A172 (cell line): ENCODE measurements at regions not wholly inside any gene's neighbourhood (a gene's known extent, or its start where the extent isn't known, plus 50 kb on each side); places are given as distances from the start of the nearest gene placed in this dataset.

Source experiments
- DNase-seq: peaks from one replicate; pipeline ENCODE4 v3.0.0-alpha.2; 2015; ENCODE audit warnings: low spot score

- DNase-seq: no peak
Observed at GRCh38 chr1:43065616-43066399, 106.3 kb downstream of the EBNA1BP2 start.

GRCh38 chr1:43065191-43065590, 106.5 kb upstream of the SLC2A1 start:
- DNase-seq: no peak

GRCh38 chr1:43063394-43064219, 104.9 kb upstream of the SLC2A1 start:
- DNase-seq: no peak

GRCh38 chr1:43062527-43063095, 103.9 kb upstream of the SLC2A1 start:
- DNase-seq: no peak

GRCh38 chr1:43061757-43062156, 103.1 kb upstream of the SLC2A1 start:
- DNase-seq: no peak

- DNase-seq: no peak
Observed at GRCh38 chr1:43059640-43060574, 101.2 kb upstream of the SLC2A1 start.

- no peak for DNase-seq
Observed at GRCh38 chr1:43058545-43059360, 100.1 kb upstream of the SLC2A1 start.

- DNase-seq: no peak
Observed at GRCh38 chr1:43058056-43058455, 99.4 kb upstream of the SLC2A1 start.

GRCh38 chr1:43057567-43057966, 98.9 kb upstream of the SLC2A1 start:
- no peak for DNase-seq

- no peak for DNase-seq
Observed at GRCh38 chr1:43056981-43057391, 98.3 kb upstream of the SLC2A1 start.

- DNase-seq: no peak
Observed at GRCh38 chr1:43056460-43056859, 97.8 kb upstream of the SLC2A1 start.

- no peak for DNase-seq
Observed at GRCh38 chr1:43054961-43055360, 96.3 kb upstream of the SLC2A1 start.

- DNase-seq: no peak
Observed at GRCh38 chr1:43052786-43053439, 94.2 kb upstream of the SLC2A1 start.

GRCh38 chr1:43052322-43052721, 93.7 kb upstream of the SLC2A1 start:
- no peak for DNase-seq

- peak; percentile 9 for DNase-seq
Observed at GRCh38 chr1:43049481-43049880, 90.8 kb upstream of the SLC2A1 start.

GRCh38 chr1:43048601-43049011, 89.9 kb upstream of the SLC2A1 start:
- peak; percentile 15 for DNase-seq

- no peak for DNase-seq
Observed at GRCh38 chr1:43047135-43047534, 88.5 kb upstream of the SLC2A1 start.

- DNase-seq: no peak
Observed at GRCh38 chr1:43044572-43045361, 86.1 kb upstream of the SLC2A1 start.

- DNase-seq: no peak
Observed at GRCh38 chr1:43043695-43044094, 85.0 kb upstream of the SLC2A1 start.
